KMS-11 (cell line): ENCODE measurements at regions not wholly inside any gene's neighbourhood (a gene's known extent, or its start where the extent isn't known, plus 50 kb on each side); places are given as distances from the start of the nearest gene placed in this dataset.

Experiments used
- H2AFZ ChIP-seq: fragments of 200-600 bp; sonication (generic); 2 replicates; pipeline ENCODE4 v1.6.1; 2016; ENCODE audit warnings: antibody characterized with exemption, mixed run types, low read depth
- H3K27ac ChIP-seq: fragments of 200-600 bp; sonication (generic); 2 replicates; pipeline ENCODE4 v1.6.1; 2016; ENCODE audit warnings: mild to moderate bottlenecking, mixed run types
- H3K27me3 ChIP-seq: fragments of 200-600 bp; sonication (generic); 2 replicates; pipeline ENCODE4 v1.6.1; 2017; ENCODE audit warnings: mild to moderate bottlenecking, low read depth, mixed run types, moderate library complexity; ENCODE audit not compliant: insufficient read depth
- H3K36me3 ChIP-seq: fragments of 200-600 bp; sonication (generic); 2 replicates; pipeline ENCODE4 v1.6.1; 2017; ENCODE audit warnings: mild to moderate bottlenecking, mixed run types; ENCODE audit not compliant: insufficient read depth
- H3K4me1 ChIP-seq: fragments of 200-600 bp; sonication (generic); 2 replicates; pipeline ENCODE4 v1.6.1; 2016; ENCODE audit warnings: mild to moderate bottlenecking, low read depth, mixed run types; ENCODE audit not compliant: poor library complexity, severe bottlenecking
- H3K4me2 ChIP-seq: fragments of 200-600 bp; sonication (generic); 2 replicates; pipeline ENCODE4 v1.7.0; 2016; ENCODE audit warnings: mild to moderate bottlenecking, mixed run types
- H3K4me3 ChIP-seq: fragments of 200-600 bp; sonication (generic); IDR thresholded peaks from 2 replicates; pipeline ENCODE4 v1.6.1; 2017; ENCODE audit warnings: low read depth, low read length, mixed read lengths; ENCODE audit not compliant: insufficient read depth
- H3K79me2 ChIP-seq: fragments of 200-600 bp; sonication (generic); 2 replicates; pipeline ENCODE4 v1.6.1; 2016; ENCODE audit warnings: low read depth, mixed run types; ENCODE audit not compliant: insufficient read depth
- H3K9ac ChIP-seq: fragments of 200-600 bp; sonication (generic); 2 replicates; pipeline ENCODE4 v1.6.1; 2016; ENCODE audit warnings: mild to moderate bottlenecking, mixed run types
- H4K20me1 ChIP-seq: fragments of 200-600 bp; sonication (generic); 2 replicates; pipeline ENCODE4 v1.6.1; 2016; ENCODE audit warnings: mild to moderate bottlenecking, mixed run types; ENCODE audit not compliant: insufficient read depth
- TF ChIP-seq, protein P1 (sequence below): fragments of 200-600 bp; sonication (generic); conservative IDR thresholded peaks from 2 replicates; pipeline ENCODE4 v1.6.1; 2017; ENCODE audit warnings: low read depth, mild to moderate bottlenecking, antibody characterized with exemption, low read length, moderate library complexity, mixed read lengths

DNA sequence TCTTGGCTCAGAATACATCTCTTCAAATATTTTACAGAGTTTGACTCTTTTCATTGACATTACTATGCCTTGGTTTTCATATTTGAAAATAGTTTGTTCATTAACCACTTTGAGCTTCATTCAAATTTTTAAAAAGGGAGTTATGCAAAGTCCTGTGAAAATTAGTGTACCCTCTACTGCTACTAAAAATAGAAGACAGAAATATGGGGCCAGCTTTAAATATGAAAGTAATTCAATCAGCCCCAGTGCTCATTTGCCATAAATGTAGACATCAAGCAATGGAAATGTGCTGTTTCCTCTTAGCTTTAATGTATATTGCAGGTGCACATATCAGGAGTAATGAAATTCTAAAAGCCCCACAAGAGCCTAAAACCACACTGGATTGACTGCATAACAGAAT lies 218.7 kb downstream of the SPATA18 start:
- H3K4me2 ChIP-seq = no peak overlapping the region
- no peaks in the 10 kb centered on the region for H3K4me1 ChIP-seq
- no peaks in the 10 kb centered on the region; the same call in 1 of the 2 replicates for H3K27me3 ChIP-seq
- TF ChIP-seq, protein P1, sequence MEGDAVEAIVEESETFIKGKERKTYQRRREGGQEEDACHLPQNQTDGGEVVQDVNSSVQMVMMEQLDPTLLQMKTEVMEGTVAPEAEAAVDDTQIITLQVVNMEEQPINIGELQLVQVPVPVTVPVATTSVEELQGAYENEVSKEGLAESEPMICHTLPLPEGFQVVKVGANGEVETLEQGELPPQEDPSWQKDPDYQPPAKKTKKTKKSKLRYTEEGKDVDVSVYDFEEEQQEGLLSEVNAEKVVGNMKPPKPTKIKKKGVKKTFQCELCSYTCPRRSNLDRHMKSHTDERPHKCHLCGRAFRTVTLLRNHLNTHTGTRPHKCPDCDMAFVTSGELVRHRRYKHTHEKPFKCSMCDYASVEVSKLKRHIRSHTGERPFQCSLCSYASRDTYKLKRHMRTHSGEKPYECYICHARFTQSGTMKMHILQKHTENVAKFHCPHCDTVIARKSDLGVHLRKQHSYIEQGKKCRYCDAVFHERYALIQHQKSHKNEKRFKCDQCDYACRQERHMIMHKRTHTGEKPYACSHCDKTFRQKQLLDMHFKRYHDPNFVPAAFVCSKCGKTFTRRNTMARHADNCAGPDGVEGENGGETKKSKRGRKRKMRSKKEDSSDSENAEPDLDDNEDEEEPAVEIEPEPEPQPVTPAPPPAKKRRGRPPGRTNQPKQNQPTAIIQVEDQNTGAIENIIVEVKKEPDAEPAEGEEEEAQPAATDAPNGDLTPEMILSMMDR = no peak
- no peaks in the 10 kb centered on the region for H3K79me2 ChIP-seq
- no peak overlapping the region for H3K9ac ChIP-seq
- H2AFZ ChIP-seq = no peak overlapping the region
- no peaks in the 10 kb centered on the region for H3K36me3 ChIP-seq
- no peak overlapping the region for H3K27ac ChIP-seq
- no peak overlapping the region for H3K4me3 ChIP-seq
- no peaks in the 10 kb centered on the region for H4K20me1 ChIP-seq

DNA sequence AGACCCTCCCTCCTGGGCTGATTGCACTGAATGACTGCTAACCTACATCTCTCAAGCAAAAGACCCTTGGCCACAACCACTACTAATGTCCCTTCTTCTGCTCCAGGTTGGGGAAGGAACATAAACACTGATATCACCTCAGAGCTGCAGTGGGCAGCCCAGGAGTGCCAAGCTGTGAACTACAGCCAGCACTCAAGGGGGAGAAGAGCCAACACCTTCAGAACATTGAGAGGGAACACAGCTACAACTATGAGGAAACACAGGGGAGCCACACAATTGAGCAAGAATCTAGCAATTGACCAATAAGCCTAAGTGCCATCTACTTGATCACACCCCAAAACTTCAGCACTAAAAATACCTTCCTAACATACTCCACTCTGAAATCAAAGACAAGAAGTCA lies 222.8 kb downstream of the SPATA18 start:
- no peak overlapping the region for H3K4me2 ChIP-seq
- no peak overlapping the region for H3K9ac ChIP-seq
- no peaks in the 10 kb centered on the region; the same call in 1 of the 2 replicates for H3K27me3 ChIP-seq
- no peak overlapping the region for H3K27ac ChIP-seq
- TF ChIP-seq, protein P1 = no peak
- no peaks in the 10 kb centered on the region for H3K36me3 ChIP-seq
- no peaks in the 10 kb centered on the region for H3K79me2 ChIP-seq
- no peak overlapping the region for H2AFZ ChIP-seq
- H3K4me3 ChIP-seq = no peak overlapping the region
- no peaks in the 10 kb centered on the region for H4K20me1 ChIP-seq
- H3K4me1 ChIP-seq = no peaks in the 10 kb centered on the region

DNA sequence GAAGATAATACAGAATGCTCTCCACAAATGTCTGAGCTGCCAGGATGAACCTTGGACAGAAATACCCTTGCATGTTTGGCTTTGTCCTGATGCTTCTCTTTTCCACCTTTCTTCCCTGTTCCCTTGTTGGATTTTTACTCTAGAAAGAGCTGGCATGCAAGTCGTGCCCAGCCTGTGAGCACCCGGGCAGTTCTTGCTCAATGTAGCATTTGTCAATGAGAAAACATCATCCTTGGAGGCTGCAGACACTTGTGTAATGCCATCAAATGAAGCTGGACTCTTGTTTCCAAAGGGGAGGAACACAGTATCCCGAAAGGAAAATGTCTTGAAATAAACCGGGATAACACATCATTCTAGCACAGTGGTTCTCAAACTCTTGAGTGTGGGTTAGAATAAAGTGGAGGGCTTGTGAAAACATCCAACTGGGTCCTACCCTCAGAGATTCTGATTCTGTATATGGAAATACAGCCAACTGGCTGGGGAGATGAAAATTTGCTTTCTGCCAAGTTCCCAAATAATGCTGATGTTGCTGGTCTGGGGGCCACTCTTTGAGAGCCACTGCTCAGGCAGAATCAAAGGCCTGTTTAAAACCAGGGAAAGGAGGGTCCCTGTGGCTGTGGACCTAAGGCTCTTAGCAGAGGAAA lies 237.2 kb downstream of the SPATA18 start:
- no peak overlapping the region for H3K9ac ChIP-seq
- H3K27me3 ChIP-seq = no peaks in the 10 kb centered on the region
- no peak overlapping the region for H2AFZ ChIP-seq
- H3K4me3 ChIP-seq = no peak overlapping the region
- no peaks in the 10 kb centered on the region for H3K79me2 ChIP-seq
- no peaks in the 10 kb centered on the region for H3K36me3 ChIP-seq
- TF ChIP-seq, protein P1 = no peak
- H4K20me1 ChIP-seq = no peaks in the 10 kb centered on the region
- no peak overlapping the region for H3K27ac ChIP-seq
- no peak overlapping the region for H3K4me2 ChIP-seq
- H3K4me1 ChIP-seq = no peaks in the 10 kb centered on the region

DNA sequence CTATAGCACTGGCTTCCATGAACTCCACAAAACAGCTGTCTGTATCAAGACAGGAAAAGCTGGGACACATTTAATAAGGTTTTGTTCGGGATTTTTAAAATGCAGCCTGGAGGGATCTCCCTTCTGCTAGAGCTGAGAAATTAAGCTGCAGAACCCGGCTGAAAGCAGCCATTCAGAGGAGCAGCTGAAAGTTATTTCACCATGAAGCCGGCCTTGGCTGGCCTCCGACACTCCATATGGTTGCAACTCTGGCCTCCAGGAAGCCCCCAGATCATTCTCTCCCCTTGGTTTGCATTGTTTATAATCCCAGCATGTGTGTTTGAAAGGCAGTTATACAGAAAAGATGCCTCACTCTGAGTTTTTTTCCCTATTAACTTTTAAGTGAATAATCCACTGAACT lies 239.4 kb downstream of the SPATA18 start:
- no peaks in the 10 kb centered on the region for H3K27me3 ChIP-seq
- no peak overlapping the region for H3K9ac ChIP-seq
- H3K4me3 ChIP-seq = no peak overlapping the region
- no peaks in the 10 kb centered on the region for H3K36me3 ChIP-seq
- no peaks in the 10 kb centered on the region for H3K4me1 ChIP-seq
- no peaks in the 10 kb centered on the region for H3K79me2 ChIP-seq
- H3K27ac ChIP-seq = no peak overlapping the region
- H4K20me1 ChIP-seq = no peaks in the 10 kb centered on the region
- TF ChIP-seq, protein P1 = no peak
- no peak overlapping the region for H2AFZ ChIP-seq
- no peak overlapping the region for H3K4me2 ChIP-seq
